GM21528 (cell line): ENCODE measurements at regions not wholly inside any gene's neighbourhood (a gene's known extent, or its start where the extent isn't known, plus 50 kb on each side); places are given as distances from the start of the nearest gene placed in this dataset.
A peak's percentile ranks its signal among the peaks of the same experiment; 100 is the strongest.
"Not testable (repeated sequence)": the region's sequence is repeated elsewhere in the genome, so short reads cannot be mapped to it uniquely, and the experiment has no call there.

Experiments used
- ATAC-seq: cut with Tn5 transposase; IDR thresholded peaks from one replicate; pipeline ENCODE4 v1.9.1; 2021; ENCODE audit warnings: mild to moderate bottlenecking, moderate library complexity; ENCODE audit not compliant: unreplicated experiment, low FRiP score

- no peak for ATAC-seq
Measured at GRCh38 chr21:14903172-14903865, 161.5 kb downstream of the NRIP1 start.

- no peak for ATAC-seq
Measured at GRCh38 chr21:14901482-14901958, 163.3 kb downstream of the NRIP1 start.

GRCh38 chr21:14900611-14901010, 164.2 kb downstream of the NRIP1 start:
- no peak for ATAC-seq

DNA sequence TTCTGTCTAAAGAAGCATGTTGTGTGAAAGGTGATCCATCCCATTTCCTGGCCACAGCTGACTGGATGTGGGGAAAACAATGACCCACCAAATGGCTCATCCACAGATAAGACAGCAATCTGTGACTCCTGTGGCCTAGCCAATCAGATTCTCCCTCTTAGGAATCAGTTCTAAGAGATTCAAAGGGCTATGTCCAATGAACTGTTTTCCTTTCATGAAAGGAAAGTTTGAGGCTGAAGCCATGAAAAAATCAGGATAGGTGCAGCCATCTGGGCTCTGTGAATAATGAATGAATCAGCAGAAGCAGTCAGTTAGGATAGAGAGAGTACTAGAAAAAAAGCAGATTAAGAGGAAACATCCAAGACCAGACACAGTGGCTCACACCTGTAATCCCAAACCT, 164.7 kb downstream of the NRIP1 start:
- ATAC-seq = no peak

DNA sequence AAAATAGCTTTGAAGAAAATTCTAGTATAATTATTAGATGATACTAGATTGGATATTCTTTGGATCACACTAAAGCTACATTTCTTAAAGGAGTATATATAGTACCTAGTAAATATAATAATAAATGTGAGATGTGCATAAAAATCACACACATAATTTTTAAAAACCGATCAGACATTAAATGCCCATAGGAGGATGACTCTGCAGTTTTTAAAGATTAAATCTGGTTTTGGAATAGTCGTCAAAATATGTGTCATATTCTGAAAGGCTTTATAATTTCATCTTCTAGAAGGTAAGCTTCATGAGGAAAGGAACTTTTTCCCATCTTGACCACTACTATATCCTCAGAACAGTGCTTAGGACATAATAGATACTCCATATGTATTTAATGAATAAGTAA, 169.0 kb downstream of the NRIP1 start:
- ATAC-seq = no peak

DNA sequence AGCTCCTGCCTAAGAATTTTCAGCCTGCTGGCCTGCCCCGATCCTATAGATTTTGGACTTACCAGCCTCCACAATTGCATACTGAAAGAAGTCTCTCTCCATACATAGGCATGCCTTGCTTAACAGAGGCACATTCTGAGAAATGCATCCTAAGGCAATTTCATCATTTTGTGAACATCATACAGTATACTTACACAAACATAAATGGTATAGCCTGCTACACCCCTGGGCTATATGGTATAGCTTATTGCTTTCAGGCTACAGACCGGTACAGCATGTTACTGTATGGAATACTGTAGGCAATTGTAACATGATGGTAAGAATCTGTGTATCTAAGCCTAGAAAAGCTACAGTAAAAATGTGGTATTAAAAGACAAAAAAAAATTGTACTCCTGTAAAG, 174.7 kb downstream of the NRIP1 start:
- no peak for ATAC-seq

- no peak for ATAC-seq
Measured at GRCh38 chr21:14889080-14889810, 175.6 kb downstream of the NRIP1 start.

- no peak for ATAC-seq
Measured at GRCh38 chr21:14888202-14888601, 176.6 kb downstream of the NRIP1 start.

DNA sequence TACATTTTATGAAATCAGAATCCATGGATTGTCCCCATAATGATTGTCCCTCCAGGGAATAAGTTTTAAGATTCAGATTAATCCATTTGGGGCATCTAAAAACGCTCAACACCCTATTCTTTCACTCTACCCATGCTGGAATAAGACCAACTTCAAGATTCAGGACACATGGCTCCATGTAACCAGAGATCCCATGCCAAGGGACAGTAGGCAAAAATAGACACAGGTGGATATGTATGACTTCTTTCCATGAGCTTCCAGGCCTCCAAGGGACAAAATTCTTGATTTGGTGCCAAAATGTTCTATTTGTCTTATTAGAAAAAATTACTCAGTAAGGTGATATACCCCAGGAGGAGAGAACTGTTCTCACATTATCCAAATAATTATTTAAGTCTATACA, 178.8 kb downstream of the NRIP1 start:
- no peak for ATAC-seq

DNA sequence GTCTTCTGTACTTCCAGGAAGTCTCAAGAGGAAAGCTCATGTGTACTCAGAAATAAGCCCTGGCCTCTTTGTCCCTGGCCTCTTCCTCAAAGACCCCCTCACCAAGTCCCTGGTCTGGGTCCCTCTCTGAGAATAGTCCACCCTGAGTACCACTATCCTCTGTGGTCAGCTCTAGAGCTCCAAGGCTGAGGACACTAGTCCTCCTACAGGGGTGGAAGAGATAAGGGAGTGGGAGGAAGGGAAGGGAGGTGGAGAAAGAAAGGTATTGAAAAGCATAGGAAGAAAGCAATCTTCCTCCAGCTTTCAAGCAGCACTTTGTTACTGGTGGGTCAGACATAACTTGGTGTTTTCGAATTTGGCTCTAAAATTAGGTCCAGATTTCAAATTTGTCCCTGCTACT, 181.4 kb downstream of the NRIP1 start:
- no peak for ATAC-seq

- not testable (repeated sequence) for ATAC-seq
Measured at GRCh38 chr21:14882545-14882944, 182.3 kb downstream of the NRIP1 start.

DNA sequence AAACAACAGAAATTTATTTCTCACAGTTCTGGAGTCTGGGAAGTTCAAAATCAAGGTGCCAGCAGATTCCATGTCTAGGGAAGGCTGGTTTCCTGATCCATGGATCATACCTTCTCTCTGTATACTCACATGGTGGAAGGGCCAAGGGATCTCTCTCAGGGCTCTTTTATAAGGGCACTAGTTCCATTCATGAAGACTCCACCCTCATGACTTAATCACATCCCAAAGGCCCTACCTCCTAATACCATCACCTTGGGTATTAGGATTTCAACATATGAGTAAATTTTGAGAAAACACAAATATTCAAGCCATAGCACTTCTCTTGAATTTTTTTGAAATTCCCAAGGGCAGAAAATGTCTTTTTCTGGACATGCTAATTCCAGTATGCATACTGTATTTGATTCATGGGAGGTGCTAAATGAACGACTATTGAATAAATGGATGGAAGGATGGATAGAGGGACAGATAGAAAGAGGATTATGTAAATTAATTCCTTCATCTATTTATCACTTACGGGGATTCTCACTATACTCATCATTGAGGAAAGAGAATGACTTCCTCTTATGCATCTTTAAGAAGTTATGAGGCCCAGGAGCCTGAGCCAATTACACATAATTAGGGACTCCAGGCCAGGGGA, 182.8 kb downstream of the NRIP1 start:
- no peak for ATAC-seq

GRCh38 chr21:14880922-14881321, 183.9 kb downstream of the NRIP1 start:
- ATAC-seq = no peak

DNA sequence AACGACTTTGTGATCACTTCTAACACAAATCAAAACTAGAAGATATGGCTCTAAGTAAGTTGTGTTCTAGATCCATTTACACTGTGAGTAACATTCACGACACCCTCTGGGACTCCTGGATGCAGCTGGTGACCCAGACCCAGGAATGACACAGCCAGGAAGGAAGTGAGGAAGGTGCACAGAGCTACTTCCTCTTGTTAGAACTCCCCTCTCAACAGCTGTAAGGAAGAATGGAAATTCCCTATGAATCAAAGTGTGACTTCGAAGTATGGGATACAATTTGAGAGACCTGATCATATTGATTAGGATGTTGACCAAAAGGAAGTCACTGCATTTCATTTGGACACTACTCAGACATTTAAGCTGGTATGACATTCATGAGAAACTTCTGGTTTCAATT, 185.3 kb downstream of the NRIP1 start:
- ATAC-seq = no peak

- ATAC-seq = no peak
Measured at GRCh38 chr21:14878971-14879370, 185.8 kb downstream of the NRIP1 start.

DNA sequence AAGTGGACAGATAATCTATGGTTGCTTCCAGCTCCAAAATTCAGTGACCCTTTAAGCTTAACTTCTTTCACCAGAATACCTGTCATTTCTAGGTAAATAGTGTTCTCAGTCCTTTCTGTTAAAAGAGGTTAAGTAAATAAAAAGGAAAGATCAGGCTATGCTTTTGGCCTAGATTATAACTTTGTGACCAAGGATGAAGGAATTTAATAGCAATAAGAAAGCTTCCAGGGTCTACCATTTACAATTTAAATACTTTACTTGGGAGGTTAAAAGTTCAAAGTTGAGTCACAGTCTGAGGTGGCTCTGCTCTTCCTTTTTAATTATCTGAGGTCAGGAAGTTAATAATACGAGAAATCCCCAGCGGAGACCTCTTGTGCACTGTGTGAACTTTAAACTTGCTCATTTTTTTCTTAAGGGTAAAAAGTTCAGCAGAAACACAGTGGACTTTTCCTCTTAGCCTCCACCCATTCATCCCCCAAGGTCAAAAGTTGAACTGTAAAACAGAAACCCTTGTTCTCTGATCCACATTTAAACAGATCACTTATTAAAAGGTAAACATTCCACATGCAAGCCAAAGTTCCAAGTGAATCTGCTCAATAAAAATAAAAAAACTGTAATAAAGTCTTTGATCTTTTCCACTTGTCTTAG, 187.1 kb downstream of the NRIP1 start:
- ATAC-seq = no peak

GRCh38 chr21:14876524-14876840, 188.3 kb downstream of the NRIP1 start:
- ATAC-seq = no peak

GRCh38 chr21:14875704-14876523, 188.9 kb downstream of the NRIP1 start:
- ATAC-seq = peak; percentile 63

DNA sequence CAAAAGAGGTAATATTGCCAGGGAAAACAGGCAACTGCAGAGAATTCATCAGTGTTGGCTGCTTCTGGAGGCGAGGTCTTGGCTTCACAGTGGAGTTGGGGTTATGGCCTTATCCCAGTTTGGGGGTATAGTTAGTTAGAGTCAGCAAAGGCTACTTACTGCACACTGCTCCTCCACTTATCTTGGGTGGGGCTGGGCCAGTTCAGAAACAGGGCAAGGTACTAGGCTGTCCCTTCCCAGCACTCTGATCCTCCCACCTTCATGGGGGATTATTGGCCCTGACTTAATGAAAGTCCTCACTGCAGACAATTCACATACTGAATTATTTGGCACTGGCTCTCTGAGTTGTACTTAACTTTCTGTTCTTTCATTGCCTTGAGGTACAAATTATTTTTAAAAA, 189.6 kb downstream of the NRIP1 start:
- no peak for ATAC-seq

DNA sequence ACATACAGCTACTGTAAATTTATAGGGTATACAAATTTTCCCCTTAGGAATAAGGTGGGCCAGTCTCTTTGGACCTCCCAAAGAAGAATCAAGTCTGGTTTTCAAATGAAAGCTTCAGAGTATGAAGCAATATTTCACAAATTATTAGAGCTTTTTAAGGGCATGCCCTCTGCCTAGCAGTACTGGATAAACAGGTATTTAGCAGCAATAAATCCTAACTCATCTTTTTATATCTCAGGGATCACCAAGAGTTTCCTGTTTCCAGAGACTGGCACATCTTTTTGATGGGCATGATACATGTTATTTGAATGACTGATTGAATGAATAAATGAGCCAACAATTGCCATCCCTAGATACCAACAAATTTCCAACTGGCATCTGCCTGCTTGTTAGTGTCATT, 190.4 kb downstream of the NRIP1 start:
- no peak for ATAC-seq
